ENCODE measurements at regions not wholly inside any gene's neighbourhood (a gene's known extent, or its start where the extent isn't known, plus 50 kb on each side); places are given as distances from the start of the nearest gene placed in this dataset.

GRCh38 chr18:28457784-28458183 is 280.9 kb upstream of the CDH2 start:
- no peaks in the 10 kb centered on the region for H3K27me3 ChIP-seq (replicated peaks in 1 of 2; ENCODE audit: control insufficient read depth in 2 of 2, insufficient read depth in 2 of 2, low read length in 1 of 2)
- in situ Hi-C loops (cut with MboI), result no loop called here
- FAIRE-seq (no peak), DNase-seq (ENCODE audit: low read depth, low spot score) (no peak), ATAC-seq (no peak)
- no TSS peak for BruUV-seq (replicated peaks)
- no peak overlapping the region for H3K27ac ChIP-seq (ENCODE audit: control insufficient read depth, insufficient read depth)
- no peaks in the 10 kb centered on the region for H3K9me3 ChIP-seq (replicated peaks; ENCODE audit: control insufficient read depth, insufficient read depth, low read length)
- no peak overlapping the region for H3K4me3 ChIP-seq
- SMC1A ChIA-PET (ENCODE audit: uncharacterized antibody, unreplicated experiment), result interaction anchor here (1.2 kb wide), 1 partner anchor 28 kb away, joined by 4 read pairs; no protein-coding TSS in a partner anchor
- CTCF ChIA-PET, result no interaction called here
- no peak overlapping the region for H3K4me2 ChIP-seq (ENCODE audit: control insufficient read depth, insufficient read depth)
- no peaks in the 10 kb centered on the region for H3K36me3 ChIP-seq (ENCODE audit: control insufficient read depth in 2 of 2, insufficient read depth in 2 of 2, low read length in 1 of 2)
- no peaks in the 10 kb centered on the region for H4K20me1 ChIP-seq (ENCODE audit: control insufficient read depth, insufficient read depth)
- no peak overlapping the region for H3K9ac ChIP-seq (ENCODE audit: control insufficient read depth, insufficient read depth, low read length)
- POLR2A ChIA-PET, result interaction anchor here (0.7 kb wide), 1 partner anchor 482 kb away, joined by 4 read pairs; no protein-coding TSS in a partner anchor
- RAD21 ChIA-PET (ENCODE audit: unreplicated experiment), result no interaction called here
- no peaks in the 10 kb centered on the region for H3K4me1 ChIP-seq (ENCODE audit: control insufficient read depth, insufficient read depth, low read length)
- 0% methylated on average over 2 of the region's 2 CpGs for WGBS (ENCODE audit: insufficient coverage, insufficient replicate concordance, low lambda C conversion rate, missing lambda C conversion rate)
- intact Hi-C loops (cut with micrococcal nuclease; ENCODE audit: unreplicated experiment), result no loop called here
- no peaks in the 10 kb centered on the region for H3K79me2 ChIP-seq (ENCODE audit: control insufficient read depth, insufficient read depth, low read length)
- TF ChIP-seq RFX5 (IDR thresholded peaks at IDR 0.05; ENCODE audit: low read depth, low read length) (no peak), HDAC2 (IDR thresholded peaks at IDR 0.05) (no peak), MXI1 (IDR thresholded peaks at IDR 0.05; ENCODE audit: low read depth, low read length) (no peak), FOS (IDR thresholded peaks at IDR 0.05; ENCODE audit: borderline replicate concordance, extremely low read depth, insufficient read length) (no peak), SIN3A (IDR thresholded peaks at IDR 0.05; ENCODE audit: low read depth, low read length) (no peak)
- no peak overlapping the region for H2AFZ ChIP-seq (ENCODE audit: control insufficient read depth, low read depth, low read length)

DNA sequence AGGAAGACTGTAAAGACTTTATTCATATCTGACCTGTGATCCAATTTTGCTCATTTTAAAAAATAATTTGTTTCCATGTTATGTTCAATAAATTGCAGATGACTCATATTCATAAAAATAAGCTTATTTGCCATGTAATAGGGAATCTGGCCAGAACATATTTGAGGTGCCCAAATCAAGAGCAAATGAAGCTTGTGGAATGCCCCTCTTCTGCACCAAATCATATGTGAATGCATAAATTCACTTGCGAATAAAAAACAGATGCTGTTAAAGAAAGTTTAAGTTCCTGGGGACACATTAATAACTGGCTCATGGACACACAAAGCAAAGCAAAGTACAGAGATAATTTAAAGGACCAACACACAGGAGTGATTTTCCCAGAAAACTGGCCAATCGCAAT is 279.0 kb upstream of the CDH2 start:
- Histone ChIP-seq H4K20me1 (ENCODE audit: control insufficient read depth, insufficient read depth) (no peaks in the 10 kb centered on the region), H2AFZ (ENCODE audit: control insufficient read depth, low read depth, low read length) (no peak overlapping the region), H3K4me3 (no peak overlapping the region), H3K36me3 (ENCODE audit: control insufficient read depth in 2 of 2, insufficient read depth in 2 of 2, low read length in 1 of 2) (no peaks in the 10 kb centered on the region), H3K27me3 (replicated peaks in 1 of 2; ENCODE audit: control insufficient read depth in 2 of 2, insufficient read depth in 2 of 2, low read length in 1 of 2) (no peaks in the 10 kb centered on the region), H3K9me3 (replicated peaks; ENCODE audit: control insufficient read depth, insufficient read depth, low read length) (no peaks in the 10 kb centered on the region), H3K4me2 (ENCODE audit: control insufficient read depth, insufficient read depth) (no peak overlapping the region), H3K79me2 (ENCODE audit: control insufficient read depth, insufficient read depth, low read length) (no peaks in the 10 kb centered on the region), H3K4me1 (ENCODE audit: control insufficient read depth, insufficient read depth, low read length) (no peaks in the 10 kb centered on the region), H3K27ac (ENCODE audit: control insufficient read depth, insufficient read depth) (no peak overlapping the region), H3K9ac (ENCODE audit: control insufficient read depth, insufficient read depth, low read length) (no peak overlapping the region)
- no TSS peak for BruUV-seq (replicated peaks)
- no peak for ATAC-seq
- FAIRE-seq, result no peak
- ChIA-PET POLR2A (no interaction called here), RAD21 (ENCODE audit: unreplicated experiment) (no interaction called here), CTCF (no interaction called here), SMC1A (ENCODE audit: uncharacterized antibody, unreplicated experiment) (no interaction called here)
- intact Hi-C loops (cut with micrococcal nuclease; ENCODE audit: unreplicated experiment), result no loop called here
- in situ Hi-C loops (cut with MboI), result no loop called here
- no peak for DNase-seq (ENCODE audit: low read depth, low spot score)
- WGBS (ENCODE audit: insufficient coverage, insufficient replicate concordance, low lambda C conversion rate, missing lambda C conversion rate), result 44% methylated on average over 2 of the region's 2 CpGs
- TF ChIP-seq, protein P1, sequence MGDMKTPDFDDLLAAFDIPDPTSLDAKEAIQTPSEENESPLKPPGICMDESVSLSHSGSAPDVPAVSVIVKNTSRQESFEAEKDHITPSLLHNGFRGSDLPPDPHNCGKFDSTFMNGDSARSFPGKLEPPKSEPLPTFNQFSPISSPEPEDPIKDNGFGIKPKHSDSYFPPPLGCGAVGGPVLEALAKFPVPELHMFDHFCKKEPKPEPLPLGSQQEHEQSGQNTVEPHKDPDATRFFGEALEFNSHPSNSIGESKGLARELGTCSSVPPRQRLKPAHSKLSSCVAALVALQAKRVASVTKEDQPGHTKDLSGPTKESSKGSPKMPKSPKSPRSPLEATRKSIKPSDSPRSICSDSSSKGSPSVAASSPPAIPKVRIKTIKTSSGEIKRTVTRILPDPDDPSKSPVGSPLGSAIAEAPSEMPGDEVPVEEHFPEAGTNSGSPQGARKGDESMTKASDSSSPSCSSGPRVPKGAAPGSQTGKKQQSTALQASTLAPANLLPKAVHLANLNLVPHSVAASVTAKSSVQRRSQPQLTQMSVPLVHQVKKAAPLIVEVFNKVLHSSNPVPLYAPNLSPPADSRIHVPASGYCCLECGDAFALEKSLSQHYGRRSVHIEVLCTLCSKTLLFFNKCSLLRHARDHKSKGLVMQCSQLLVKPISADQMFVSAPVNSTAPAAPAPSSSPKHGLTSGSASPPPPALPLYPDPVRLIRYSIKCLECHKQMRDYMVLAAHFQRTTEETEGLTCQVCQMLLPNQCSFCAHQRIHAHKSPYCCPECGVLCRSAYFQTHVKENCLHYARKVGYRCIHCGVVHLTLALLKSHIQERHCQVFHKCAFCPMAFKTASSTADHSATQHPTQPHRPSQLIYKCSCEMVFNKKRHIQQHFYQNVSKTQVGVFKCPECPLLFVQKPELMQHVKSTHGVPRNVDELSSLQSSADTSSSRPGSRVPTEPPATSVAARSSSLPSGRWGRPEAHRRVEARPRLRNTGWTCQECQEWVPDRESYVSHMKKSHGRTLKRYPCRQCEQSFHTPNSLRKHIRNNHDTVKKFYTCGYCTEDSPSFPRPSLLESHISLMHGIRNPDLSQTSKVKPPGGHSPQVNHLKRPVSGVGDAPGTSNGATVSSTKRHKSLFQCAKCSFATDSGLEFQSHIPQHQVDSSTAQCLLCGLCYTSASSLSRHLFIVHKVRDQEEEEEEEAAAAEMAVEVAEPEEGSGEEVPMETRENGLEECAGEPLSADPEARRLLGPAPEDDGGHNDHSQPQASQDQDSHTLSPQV (IDR thresholded peaks at IDR 0.05), result no peak
- no peak for TF ChIP-seq CHD2 (IDR thresholded peaks at IDR 0.05; ENCODE audit: borderline replicate concordance, low read depth, low read length)
- TF ChIP-seq EZH2 (IDR thresholded peaks at IDR 0.05; ENCODE audit: borderline replicate concordance, control insufficient read depth, low read depth, low read length), result no peak
- TF ChIP-seq MTA2 (IDR thresholded peaks at IDR 0.05; ENCODE audit: low read depth), result no peak
- no peak for TF ChIP-seq TCF12 (IDR thresholded peaks at IDR 0.05; ENCODE audit: low read depth, low read length)
- no peak for TF ChIP-seq EP300 (IDR thresholded peaks at IDR 0.05; ENCODE audit: borderline replicate concordance in 1 of 2, control insufficient read depth in 1 of 2, low read depth in 2 of 2, low read length in 2 of 2)
- TF ChIP-seq ATF2 (IDR thresholded peaks at IDR 0.05; ENCODE audit: low read length), result no peak
- TF ChIP-seq ZNF207 (IDR thresholded peaks at IDR 0.05; ENCODE audit: borderline replicate concordance), result no peak
- TF ChIP-seq EGR1 (IDR thresholded peaks at IDR 0.05; ENCODE audit: borderline replicate concordance in 1 of 2, low read depth in 2 of 2, low read length in 2 of 2), result no peak
